Motor neuron (in vitro differentiated cells): ENCODE measurements at regions not wholly inside any gene's neighbourhood (a gene's known extent, or its start where the extent isn't known, plus 50 kb on each side); places are given as distances from the start of the nearest gene placed in this dataset.
"Not testable (repeated sequence)": the region's sequence is repeated elsewhere in the genome, so short reads cannot be mapped to it uniquely, and the experiment has no call there.

Source experiments
- ATAC-seq, 8 experiments: fragments of 200-7000 bp; cut with Tn5 transposase; replicated peaks in 6 of 8; 2 replicates each; pipeline ENCODE4 v1.8.0; 2021; ENCODE audit warnings: mild to moderate bottlenecking in 8 of 8, moderate library complexity in 8 of 8
- H3K27ac ChIP-seq, 2 donors: fragments of 250-450 bp; sonication (Bioruptor Pico); 2 replicates each; pipeline ENCODE4 v1.9.0; 2021; ENCODE audit warnings: antibody characterized with exemption in 2 of 2, mild to moderate bottlenecking in 2 of 2, moderate library complexity in 1 of 2
- H3K4me1 ChIP-seq, 2 donors: fragments of 250-450 bp; sonication (Bioruptor Pico); replicated peaks in 1 of 2; 2 replicates each; pipeline ENCODE4 v1.6.1; 2021; ENCODE audit warnings: antibody characterized with exemption in 2 of 2, mild to moderate bottlenecking in 2 of 2, moderate library complexity in 1 of 2
- H3K4me3 ChIP-seq, 5 donors: fragments of 250-450 bp; sonication (Bioruptor Pico); 2 replicates each; pipeline ENCODE4 v1.9.0; 2021; ENCODE audit warnings: antibody characterized with exemption in 5 of 5, mild to moderate bottlenecking in 5 of 5, moderate library complexity in 4 of 5
- WGBS, 10 experiments: fragments of 450-650 bp; shearing (Covaris generic); methylation state at CpG; one replicate each; pipeline ENCODE4 v1.0.0; 2022; 5-methylcytosine and 5-hydroxymethylcytosine counted together
- in situ Hi-C, 9 experiments: fragments of 400-800 bp; cut with MboI; loops; one replicate each; pipeline ENCODE4 v1.15.0; 2021; ENCODE audit warnings: low sequenced_read_pairs in 9 of 9, low pct_unique_long_range_greater_than_20kb in 2 of 9; ENCODE audit not compliant: unreplicated experiment in 9 of 9

GRCh38 chr11:3532958-3533357 lies 108.8 kb downstream of the ART5 start:
- H3K27ac ChIP-seq, in situ Hi-C loops, H3K4me1 ChIP-seq, ATAC-seq, H3K4me3 ChIP-seq: not testable (repeated sequence)
- no CpG with 5 or more reads among the region's 1 CpG for WGBS, 10 experiments

GRCh38 chr11:3531280-3531679 lies 110.5 kb downstream of the ART5 start:
- in situ Hi-C loops, ATAC-seq: not testable (repeated sequence)

GRCh38 chr11:3523567-3523966 lies 118.2 kb downstream of the ART5 start:
- H3K4me3 ChIP-seq, ATAC-seq, H3K27ac ChIP-seq, H3K4me1 ChIP-seq, in situ Hi-C loops: not testable (repeated sequence)

More at GRCh38 chr11:3531280-3531679, 110.5 kb downstream of the ART5 start:
- not testable (repeated sequence) for H3K4me3 ChIP-seq, H3K27ac ChIP-seq, H3K4me1 ChIP-seq
- WGBS, 10 experiments: 83% methylated on average over 2 to 5 of the region's 5 CpGs; no CpG with 5 or more reads in 8 of the 10 experiments

GRCh38 chr11:3520905-3521304 lies 120.9 kb downstream of the ART5 start:
- H3K4me1 ChIP-seq, H3K4me3 ChIP-seq, ATAC-seq, in situ Hi-C loops, H3K27ac ChIP-seq: not testable (repeated sequence)

- in situ Hi-C loops, H3K4me1 ChIP-seq, ATAC-seq, H3K27ac ChIP-seq, H3K4me3 ChIP-seq: not testable (repeated sequence)
- WGBS, 10 experiments: 0 to 80% (median 66%) methylated on average over 1 to 4 of the region's 5 CpGs; no CpG with 5 or more reads in 4 of the 10 experiments
Observed at GRCh38 chr11:3519841-3520240, 122.0 kb downstream of the ART5 start.

- ATAC-seq: not testable (repeated sequence)
Observed at GRCh38 chr11:3516934-3517567, 124.7 kb downstream of the ART5 start.

GRCh38 chr11:3516345-3516933 lies 125.4 kb downstream of the ART5 start:
- H3K4me1 ChIP-seq, H3K27ac ChIP-seq, in situ Hi-C loops, ATAC-seq, H3K4me3 ChIP-seq: not testable (repeated sequence)
- WGBS, 10 experiments: 60% methylated on average over 1 of the region's 6 CpGs; no CpG with 5 or more reads in 9 of the 10 experiments

More at GRCh38 chr11:3516934-3517567, 124.7 kb downstream of the ART5 start:
- in situ Hi-C loops, H3K27ac ChIP-seq, H3K4me3 ChIP-seq, H3K4me1 ChIP-seq: not testable (repeated sequence)
- 7 to 95% (median 39%) methylated on average over 1 to 4 of the region's 4 CpGs; no CpG with 5 or more reads in 6 of the 10 experiments for WGBS, 10 experiments

- 0 to 83% (median 50%) methylated on average over 2 to 7 of the region's 15 CpGs; no CpG with 5 or more reads in 3 of the 10 experiments for WGBS, 10 experiments
- H3K4me1 ChIP-seq, ATAC-seq, in situ Hi-C loops, H3K27ac ChIP-seq, H3K4me3 ChIP-seq: not testable (repeated sequence)
Observed at GRCh38 chr11:3514635-3515424, 127.0 kb downstream of the ART5 start.

- ATAC-seq, H3K4me3 ChIP-seq, in situ Hi-C loops, H3K27ac ChIP-seq, H3K4me1 ChIP-seq: not testable (repeated sequence)
- WGBS, 10 experiments: 39 to 100% (median 90%) methylated on average over 1 to 7 of the region's 12 CpGs; no CpG with 5 or more reads in 1 of the 10 experiments
Observed at GRCh38 chr11:3513311-3513710, 128.5 kb downstream of the ART5 start.

- H3K4me3 ChIP-seq, H3K4me1 ChIP-seq, ATAC-seq, in situ Hi-C loops, H3K27ac ChIP-seq: not testable (repeated sequence)
- WGBS, 10 experiments: 0 to 100% (median 73%) methylated on average over 1 to 3 of the region's 6 CpGs; no CpG with 5 or more reads in 4 of the 10 experiments
Observed at GRCh38 chr11:3512751-3513150, 129.0 kb downstream of the ART5 start.

- H3K4me3 ChIP-seq, H3K4me1 ChIP-seq, in situ Hi-C loops, ATAC-seq, H3K27ac ChIP-seq: not testable (repeated sequence)
- WGBS, 10 experiments: 0 to 31% (median 13%) methylated on average over 1 to 4 of the region's 12 CpGs; no CpG with 5 or more reads in 6 of the 10 experiments
Observed at GRCh38 chr11:3512133-3512703, 129.6 kb downstream of the ART5 start.

GRCh38 chr11:3511416-3512132 lies 130.2 kb downstream of the ART5 start:
- ATAC-seq, H3K4me1 ChIP-seq, H3K27ac ChIP-seq, H3K4me3 ChIP-seq, in situ Hi-C loops: not testable (repeated sequence)
- 0 to 80% (median 46%) methylated on average over 2 to 5 of the region's 8 CpGs; no CpG with 5 or more reads in 2 of the 10 experiments for WGBS, 10 experiments
